K562 (cell line): ENCODE measurements at regions not wholly inside any gene's neighbourhood (a gene's known extent, or its start where the extent isn't known, plus 50 kb on each side); places are given as distances from the start of the nearest gene placed in this dataset.

Source experiments
- ATAC-seq: fragments of 200-7000 bp; cut with Tn5 transposase; 3 replicates; pipeline ENCODE4 v1.9.1; 2020; ENCODE audit warnings: moderate library complexity
- BruUV-seq: library from RNA; stranded (reverse); fragments of 400-500 nt; replicated peaks from 2 replicates; lab custom pipeline; 2021; lab: Mats Ljungman, UMichigan
- CTCF ChIA-PET: fragments of 300-600 bp; formaldehyde crosslinking; extraction: SDS; loops from one replicate; lab custom pipeline; 2021; ENCODE audit warnings: low intra/inter-chr PET ratio; lab: Yijun Ruan, JAX
- POLR2A ChIA-PET: fragments of 300-600, 350-650 bp; sonication (Branson Sonifier 250); formaldehyde crosslinking; extraction: SDS; loops from one replicate; lab custom pipeline; 2021; ENCODE audit warnings: antibody characterized with exemption, inconsistent platforms; lab: Yijun Ruan, JAX
- DNase-seq, 4 experiments: peaks; one replicate each; pipeline versions ENCODE4 v3.0.0 to v3.0.0-alpha.2; 2011 to 2018; ENCODE audit warnings: low spot score in 3 of 4, mixed read lengths in 3 of 4; ENCODE audit errors: extremely low read depth in 1 of 4
- FAIRE-seq: peaks from 2 replicates; lab custom pipeline; 2011; peaks lifted over from hg19 to GRCh38; lab: Jason Lieb, UNC
- H2AFZ ChIP-seq: 2 replicates; pipeline ENCODE4 v1.6.0; 2011; ENCODE audit warnings: low read depth, low read length, control low read depth, inconsistent platforms
- H3K27ac ChIP-seq: fragments of 200-600 bp; 3 replicates; pipeline ENCODE4 v1.8.0; 2011; ENCODE audit warnings: low read depth, mild to moderate bottlenecking, control low read depth, inconsistent platforms, low read length, moderate library complexity, mixed read lengths; ENCODE audit errors: extremely low read depth
- H3K27me3 ChIP-seq, 2 experiments: fragments of 300-600 bp in 1 of 2; 2 replicates in 1 of 2; 3 replicates in 1 of 2; pipeline versions ENCODE4 v1.6.0 to v1.8.0; 2011; ENCODE audit warnings: inconsistent platforms in 2 of 2, low read length in 2 of 2, mild to moderate bottlenecking in 1 of 2, mixed read lengths in 1 of 2, moderate library complexity in 1 of 2; ENCODE audit not compliant: control insufficient read depth in 2 of 2, insufficient read depth in 2 of 2
- H3K36me3 ChIP-seq: fragments of 300-600 bp; 3 replicates; pipeline ENCODE4 v1.8.0; 2011; ENCODE audit warnings: mild to moderate bottlenecking, low read length, inconsistent platforms; ENCODE audit not compliant: control insufficient read depth, insufficient read depth
- H3K4me1 ChIP-seq, 2 experiments: fragments of 200-600 bp in 1 of 2; replicated peaks in 1 of 2; 2 replicates in 1 of 2; 3 replicates in 1 of 2; pipeline versions ENCODE4 v1.5.1 to v1.8.0; 2011; ENCODE audit warnings: inconsistent platforms in 2 of 2, low read length in 2 of 2, mild to moderate bottlenecking in 1 of 2, mixed read lengths in 1 of 2, moderate library complexity in 1 of 2; ENCODE audit not compliant: control insufficient read depth in 2 of 2, insufficient read depth in 2 of 2
- H3K4me2 ChIP-seq: 2 replicates; pipeline ENCODE4 v1.6.1; 2011; ENCODE audit warnings: low read length, control low read depth, inconsistent platforms, mixed read lengths; ENCODE audit not compliant: insufficient read depth
- H3K4me3 ChIP-seq: fragments of 200-600 bp; sonication (generic), shearing (Covaris generic); 2 replicates; pipeline ENCODE4 v1.5.1; 2016; ENCODE audit warnings: control low read depth, inconsistent platforms
- H3K79me2 ChIP-seq: fragments of 200-600 bp; 3 replicates; pipeline ENCODE4 v1.8.0; 2011; ENCODE audit warnings: low read length, inconsistent platforms; ENCODE audit not compliant: control insufficient read depth, insufficient read depth
- H3K9ac ChIP-seq, 2 experiments: 2 replicates each; pipeline versions ENCODE4 v1.6.0 to v1.6.1; 2011; ENCODE audit warnings: low read depth in 2 of 2, low read length in 2 of 2, control low read depth in 1 of 2, inconsistent platforms in 1 of 2, mild to moderate bottlenecking in 1 of 2, mixed read lengths in 1 of 2; ENCODE audit not compliant: insufficient read depth in 1 of 2
- H3K9me1 ChIP-seq: one replicate; pipeline ENCODE4 v1.6.0; 2011; ENCODE audit warnings: inconsistent platforms, mild to moderate bottlenecking, low read length, moderate library complexity; ENCODE audit not compliant: control insufficient read depth, insufficient read depth
- H3K9me3 ChIP-seq: replicated peaks from 2 replicates; pipeline ENCODE4 v1.5.1; 2011; ENCODE audit warnings: low read depth, low read length, inconsistent platforms; ENCODE audit not compliant: control insufficient read depth, insufficient read depth
- H4K20me1 ChIP-seq: replicated peaks from 2 replicates; pipeline ENCODE4 v1.6.1; 2011; ENCODE audit warnings: low read length, inconsistent platforms, mixed read lengths; ENCODE audit not compliant: control insufficient read depth, insufficient read depth
- KAT2B ChIP-seq: IDR thresholded peaks from one replicate; pipeline ENCODE4 v1.6.1; 2012; ENCODE audit warnings: low read depth, mild to moderate bottlenecking, control low read depth, inconsistent platforms, low read length, moderate library complexity
- KLF1 ChIP-seq: fragments of 450-650 bp; IDR thresholded peaks from 2 replicates; pipeline ENCODE4 v1.6.1; 2016; ENCODE audit warnings: missing genetic modification characterization, missing compliant biosample characterization
- NFE2L1 ChIP-seq: fragments of 450-650 bp; IDR thresholded peaks from 2 replicates; pipeline ENCODE4 v1.6.1; 2016; ENCODE audit warnings: missing genetic modification characterization, low read depth, mild to moderate bottlenecking, missing compliant biosample characterization, moderate library complexity, borderline replicate concordance
- POLR3G ChIP-seq: IDR thresholded peaks from 2 replicates; pipeline ENCODE4 v1.6.1; 2011; ENCODE audit not compliant: insufficient read length, insufficient replicate concordance; ENCODE audit errors: extremely low read depth
- RNF2 ChIP-seq: sonication (generic); IDR thresholded peaks from 2 replicates; pipeline ENCODE4 v1.6.1; 2016
- SMARCB1 ChIP-seq: IDR thresholded peaks from 2 replicates; pipeline ENCODE4 v1.6.1; 2011; ENCODE audit warnings: improper control_type of control experiment, low read depth; ENCODE audit not compliant: insufficient read length
- TAL1 ChIP-seq: fragments of 450-650 bp; IDR thresholded peaks from 2 replicates; pipeline ENCODE4 v1.6.1; 2016; ENCODE audit warnings: mild to moderate bottlenecking
- TCFL5 ChIP-seq: fragments of 250-450 bp; sonication (Bioruptor Pico); conservative IDR thresholded peaks from 2 replicates; pipeline ENCODE4 v1.6.1; 2021; ENCODE audit warnings: mild to moderate bottlenecking, moderate library complexity, matching md5 sums
- TSHZ1 ChIP-seq: fragments of 250-450 bp; sonication (Bioruptor Pico); IDR thresholded peaks from 2 replicates; pipeline ENCODE4 v1.4.0; 2020; ENCODE audit warnings: mild to moderate bottlenecking, moderate library complexity
- ZBTB9 ChIP-seq: fragments of 450-650 bp; formaldehyde crosslinking; IDR thresholded peaks from 2 replicates; pipeline ENCODE4 v1.4.0; 2020; ENCODE audit warnings: mild to moderate bottlenecking, moderate library complexity
- ZFPM2 ChIP-seq: fragments of 250-450 bp; sonication (Bioruptor Pico); IDR thresholded peaks from 2 replicates; pipeline ENCODE4 v1.5.1; 2022; ENCODE audit warnings: mild to moderate bottlenecking
- ZNF408 ChIP-seq: fragments of 250-450 bp; sonication (Bioruptor Pico); IDR thresholded peaks from 2 replicates; pipeline ENCODE4 v1.4.0; 2020; ENCODE audit warnings: low read depth, mild to moderate bottlenecking, moderate library complexity
- ZNF586 ChIP-seq: fragments of 450-650 bp; formaldehyde crosslinking; conservative IDR thresholded peaks from 2 replicates; pipeline ENCODE4 v1.4.0; 2020; ENCODE audit warnings: mild to moderate bottlenecking, moderate library complexity
- ZNF592 ChIP-seq: fragments of 450-650 bp; IDR thresholded peaks from 2 replicates; pipeline ENCODE4 v1.6.1; 2017; ENCODE audit warnings: antibody characterized with exemption, mild to moderate bottlenecking
- in situ Hi-C: fragments of 300-500 bp; cut with MboI; formaldehyde crosslinking; loops from 4 replicates; pipeline ENCODE4 v1.15.0; 2018; ENCODE audit warnings: inconsistent platforms, mixed read lengths
- intact Hi-C: fragments of 100-400 bp; cut with micrococcal nuclease; formaldehyde crosslinking; loops from 2 replicates; pipeline ENCODE4 v1.14.2; 2022

GRCh38 chr6:147935656-147936055 is 407.0 kb upstream of the SASH1 start:
- H3K4me2 ChIP-seq: no peak overlapping the region
- in situ Hi-C loops: no loop called here
- ChIA-PET POLR2A (interaction anchor here (0.6 kb wide), 1 partner anchor 541 kb away, joined by 3 read pairs; no protein-coding TSS in a partner anchor), CTCF (no interaction called here)
- no TSS peak for BruUV-seq
- H3K4me3 ChIP-seq: no peak overlapping the region
- H2AFZ ChIP-seq: no peak overlapping the region
- no peak overlapping the region for H3K27ac ChIP-seq
- FAIRE-seq: no peak
- DNase-seq: no peak
- no peaks in the 10 kb centered on the region for H3K4me1 ChIP-seq
- H3K9me3 ChIP-seq: no peaks in the 10 kb centered on the region
- H4K20me1 ChIP-seq: no peaks in the 10 kb centered on the region
- intact Hi-C loops: no loop called here
- TF ChIP-seq ZNF408 (CRISPR knock-in tag): no peak
- TF ChIP-seq NFE2L1 (tag): no peak
- TF ChIP-seq POLR3G: no peak
- no peak for TF ChIP-seq TSHZ1 (CRISPR knock-in tag)
- TF ChIP-seq KLF1 (tag): no peak
- no peak for TF ChIP-seq SMARCB1
- no peak for TF ChIP-seq ZNF586
- TF ChIP-seq ZBTB9 (CRISPR knock-in tag): no peak
- TF ChIP-seq KAT2B: no peak
- no peak for TF ChIP-seq TCFL5 (CRISPR knock-in tag)
- no peak for TF ChIP-seq TAL1
- TF ChIP-seq RNF2: no peak
- no peak for TF ChIP-seq ZNF592
- TF ChIP-seq ZFPM2 (CRISPR knock-in tag): no peak
- no peaks in the 10 kb centered on the region for H3K27me3 ChIP-seq
- H3K36me3 ChIP-seq: no peaks in the 10 kb centered on the region
- no peaks in the 10 kb centered on the region for H3K79me2 ChIP-seq
- no peak overlapping the region for H3K9ac ChIP-seq
- H3K9me1 ChIP-seq: no peaks in the 10 kb centered on the region
- no peak for ATAC-seq
